Gastroesophageal sphincter (tissue), 3 donors: ENCODE measurements at regions not wholly inside any gene's neighbourhood (a gene's known extent, or its start where the extent isn't known, plus 50 kb on each side); places are given as distances from the start of the nearest gene placed in this dataset.

Source experiments
- EP300 ChIP-seq: sonication (generic); formaldehyde crosslinking; IDR thresholded peaks from one replicate; pipeline ENCODE4 v1.6.1; 2017; ENCODE audit warnings: antibody characterized with exemption, mild to moderate bottlenecking
- POLR2A ChIP-seq, 2 donors: fragments of 450-650 bp; IDR thresholded peaks; one replicate each; pipeline ENCODE4 v1.6.1; 2017; ENCODE audit warnings: antibody characterized with exemption in 2 of 2, mild to moderate bottlenecking in 2 of 2, moderate library complexity in 1 of 2
- POLR2AphosphoS5 ChIP-seq: sonication (generic); formaldehyde crosslinking; IDR thresholded peaks from one replicate; pipeline ENCODE4 v1.6.1; 2017; ENCODE audit warnings: antibody characterized with exemption
- TF ChIP-seq, protein P1 (sequence below), 4 experiments: fragments of 200-600 bp in 2 of 4; fragments of 450-650 bp in 2 of 4; sonication (generic) in 1 of 4; IDR thresholded peaks; one replicate each; pipeline ENCODE4 v1.5.1; 2017 to 2019; ENCODE audit warnings: antibody characterized with exemption in 4 of 4, mild to moderate bottlenecking in 2 of 4, moderate library complexity in 2 of 4

DNA sequence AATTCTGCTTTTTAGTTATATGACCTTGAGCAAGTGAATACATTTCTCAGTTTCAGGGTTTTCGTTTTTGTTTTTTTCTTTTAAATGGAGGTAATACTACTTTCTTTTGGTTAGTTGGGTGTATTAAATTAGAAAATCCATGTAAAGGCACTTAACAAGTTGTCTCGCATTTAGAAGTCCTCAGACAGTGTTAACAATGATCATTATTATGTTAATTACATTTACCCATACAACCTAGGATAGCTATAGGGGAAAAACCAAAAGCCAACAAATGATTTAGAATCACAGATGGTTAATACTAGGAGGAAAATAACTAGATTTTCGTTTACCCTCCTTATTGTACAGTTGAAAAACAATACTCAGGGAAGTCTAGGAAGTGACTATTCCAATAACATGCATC, 972.2 kb upstream of the WWC1 start:
- TF ChIP-seq, protein P1, sequence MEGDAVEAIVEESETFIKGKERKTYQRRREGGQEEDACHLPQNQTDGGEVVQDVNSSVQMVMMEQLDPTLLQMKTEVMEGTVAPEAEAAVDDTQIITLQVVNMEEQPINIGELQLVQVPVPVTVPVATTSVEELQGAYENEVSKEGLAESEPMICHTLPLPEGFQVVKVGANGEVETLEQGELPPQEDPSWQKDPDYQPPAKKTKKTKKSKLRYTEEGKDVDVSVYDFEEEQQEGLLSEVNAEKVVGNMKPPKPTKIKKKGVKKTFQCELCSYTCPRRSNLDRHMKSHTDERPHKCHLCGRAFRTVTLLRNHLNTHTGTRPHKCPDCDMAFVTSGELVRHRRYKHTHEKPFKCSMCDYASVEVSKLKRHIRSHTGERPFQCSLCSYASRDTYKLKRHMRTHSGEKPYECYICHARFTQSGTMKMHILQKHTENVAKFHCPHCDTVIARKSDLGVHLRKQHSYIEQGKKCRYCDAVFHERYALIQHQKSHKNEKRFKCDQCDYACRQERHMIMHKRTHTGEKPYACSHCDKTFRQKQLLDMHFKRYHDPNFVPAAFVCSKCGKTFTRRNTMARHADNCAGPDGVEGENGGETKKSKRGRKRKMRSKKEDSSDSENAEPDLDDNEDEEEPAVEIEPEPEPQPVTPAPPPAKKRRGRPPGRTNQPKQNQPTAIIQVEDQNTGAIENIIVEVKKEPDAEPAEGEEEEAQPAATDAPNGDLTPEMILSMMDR (IDR thresholded peaks at IDR 0.05), result no peak
- TF ChIP-seq POLR2A (IDR thresholded peaks at IDR 0.05) (no peak), POLR2AphosphoS5 (no peak), EP300 (no peak)
